HEK293 (cell line): ENCODE measurements at regions not wholly inside any gene's neighbourhood (a gene's known extent, or its start where the extent isn't known, plus 50 kb on each side); places are given as distances from the start of the nearest gene placed in this dataset.

Experiments used
- CTCF ChIP-seq: fragments of 450-650 bp; formaldehyde crosslinking; IDR thresholded peaks from 2 replicates; pipeline ENCODE4 v1.5.1; 2016; ENCODE audit warnings: missing biosample characterization, missing genetic modification characterization
- SP2 ChIP-seq: fragments of 450-650 bp; formaldehyde crosslinking; IDR thresholded peaks from 2 replicates; pipeline ENCODE4 v1.5.1; 2016; ENCODE audit warnings: missing biosample characterization, missing genetic modification characterization
- YY1 ChIP-seq: fragments of 450-650 bp; formaldehyde crosslinking; IDR thresholded peaks from 2 replicates; pipeline ENCODE4 v1.5.1; 2018; ENCODE audit warnings: missing biosample characterization, missing genetic modification characterization
- ZFHX2 ChIP-seq: fragments of 450-650 bp; formaldehyde crosslinking; conservative IDR thresholded peaks from 2 replicates; pipeline ENCODE4 v1.5.1; 2016; ENCODE audit warnings: missing biosample characterization, missing genetic modification characterization
- ZNF112 ChIP-seq: fragments of 450-650 bp; formaldehyde crosslinking; IDR thresholded peaks from 2 replicates; pipeline ENCODE4 v1.5.0; 2017; ENCODE audit warnings: missing biosample characterization, missing genetic modification characterization
- ZNF174 ChIP-seq: fragments of 450-650 bp; formaldehyde crosslinking; IDR thresholded peaks from 2 replicates; pipeline ENCODE4 v1.5.0; 2017; ENCODE audit warnings: missing biosample characterization, mild to moderate bottlenecking, missing genetic modification characterization
- ZNF423 ChIP-seq: fragments of 450-650 bp; formaldehyde crosslinking; IDR thresholded peaks from 2 replicates; pipeline ENCODE4 v1.5.1; 2016; ENCODE audit warnings: missing biosample characterization, missing genetic modification characterization
- ZNF639 ChIP-seq: fragments of 450-650 bp; formaldehyde crosslinking; IDR thresholded peaks from 2 replicates; pipeline ENCODE4 v1.5.1; 2016; ENCODE audit warnings: missing biosample characterization, missing genetic modification characterization
- ZNF664 ChIP-seq: fragments of 450-650 bp; formaldehyde crosslinking; IDR thresholded peaks from 2 replicates; pipeline ENCODE4 v1.5.1; 2016; ENCODE audit warnings: missing biosample characterization, missing genetic modification characterization

GRCh38 chr14:56416213-56416612 lies 163.4 kb upstream of the TMEM260 start:
- TF ChIP-seq ZNF664 (tag by site-specific recombination) (no peak), ZNF112 (no peak), ZNF423 (tag by site-specific recombination) (no peak), SP2 (tag by site-specific recombination) (no peak), YY1 (no peak), ZNF174 (no peak), CTCF (tag by site-specific recombination) (no peak), ZFHX2 (no peak), ZNF639 (tag by site-specific recombination) (no peak)
